Fibroblast of skin of back (primary cell): ENCODE measurements at regions not wholly inside any gene's neighbourhood (a gene's known extent, or its start where the extent isn't known, plus 50 kb on each side); places are given as distances from the start of the nearest gene placed in this dataset.
A peak's percentile ranks its signal among the peaks of the same experiment; 100 is the strongest.

Source experiments
- DNase-seq: peaks from one replicate; pipeline ENCODE4 v3.0.0-alpha.2; 2013

DNA sequence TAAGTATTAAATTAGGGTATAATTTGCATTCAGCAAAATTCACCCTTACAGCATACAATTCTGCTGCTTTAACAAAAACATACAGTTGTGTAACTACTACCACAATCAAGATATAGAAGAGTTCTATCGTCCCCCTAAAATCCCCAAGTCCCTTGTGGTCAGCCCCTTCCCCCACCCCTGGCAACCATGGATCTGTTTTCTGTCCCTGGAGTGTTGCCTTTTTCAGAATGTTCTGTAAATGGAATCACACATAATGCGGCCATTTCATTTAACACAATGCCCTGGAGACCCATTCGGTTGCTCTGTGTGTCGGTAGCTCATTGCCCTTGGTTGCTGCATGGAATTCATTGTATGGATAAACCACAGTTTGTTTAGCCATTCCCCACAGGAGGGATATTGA lies 190.2 kb downstream of the IRX5 start:
- DNase-seq: no peak

GRCh38 chr16:55123652-55124051 lies 193.0 kb downstream of the IRX5 start:
- DNase-seq: no peak

DNA sequence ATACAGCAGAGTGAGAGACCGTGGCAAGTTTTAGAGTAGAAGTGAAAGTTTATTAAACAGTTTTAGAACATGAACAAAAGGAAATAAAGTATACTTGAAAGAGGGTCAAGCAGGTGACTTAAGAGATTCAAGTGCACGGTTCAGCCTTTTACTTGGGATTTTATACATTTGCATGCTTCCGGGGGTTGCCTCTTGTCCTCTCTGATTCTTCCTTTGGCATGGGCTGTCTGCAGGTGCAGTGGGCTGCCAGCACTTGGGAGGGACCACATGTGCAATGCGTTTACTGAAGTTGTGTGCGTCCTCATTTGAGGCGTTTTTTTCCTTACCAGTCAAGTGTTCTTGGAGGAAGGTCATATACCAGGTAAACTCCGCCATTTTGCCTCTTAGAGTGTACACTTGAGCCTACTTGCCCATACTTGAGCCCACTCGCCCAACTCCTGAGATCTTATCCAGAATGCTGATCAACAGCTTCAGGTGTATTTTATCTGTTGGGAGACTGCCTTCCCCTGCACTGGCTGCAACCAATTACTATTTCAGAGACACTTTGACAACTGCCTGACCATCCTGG lies 195.2 kb downstream of the IRX5 start:
- no peak for DNase-seq

DNA sequence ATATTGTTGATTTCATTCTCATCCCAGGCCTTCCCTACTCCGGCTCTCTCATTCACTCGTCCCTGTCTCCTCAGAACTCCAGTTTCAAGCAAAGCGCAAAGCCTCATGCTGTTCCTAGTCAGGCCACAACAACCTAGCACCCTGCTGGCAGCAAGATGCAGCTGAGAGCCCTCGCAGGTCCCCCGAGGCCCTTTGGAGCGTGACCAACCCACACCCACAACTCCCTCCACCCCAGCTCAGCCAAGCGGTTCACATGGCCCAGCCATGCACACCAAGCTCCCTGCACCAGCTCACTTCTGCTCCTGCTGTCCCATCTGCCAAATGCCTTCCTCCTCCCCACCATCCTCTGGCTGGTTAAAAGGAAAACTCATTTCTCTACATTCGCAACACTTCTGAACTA lies 195.8 kb downstream of the IRX5 start:
- no peak for DNase-seq

- no peak for DNase-seq
Observed at GRCh38 chr16:55130456-55130855, 193.5 kb upstream of the IRX6 start.

- DNase-seq: no peak
Observed at GRCh38 chr16:55130911-55131310, 193.1 kb upstream of the IRX6 start.

DNA sequence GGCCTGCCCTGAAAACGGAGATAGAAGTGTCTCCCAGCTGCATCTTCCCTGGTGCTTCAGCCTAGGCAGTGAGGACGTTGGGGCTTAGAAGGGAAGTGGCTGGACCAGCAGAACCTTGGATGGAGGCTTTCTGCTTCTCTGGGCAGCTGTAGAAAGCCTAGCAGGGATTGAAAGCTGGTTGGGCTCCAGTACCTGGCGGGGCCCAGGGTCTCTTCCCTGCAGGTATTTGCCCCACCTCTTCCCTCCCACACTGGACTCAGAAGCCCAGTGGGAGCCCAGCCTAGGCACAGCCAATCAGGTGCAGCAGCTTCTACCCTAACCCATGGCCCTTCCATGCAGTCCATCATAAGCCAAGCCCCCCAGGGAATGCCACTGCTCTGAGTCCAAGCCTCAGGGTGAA lies 190.3 kb upstream of the IRX6 start:
- no peak for DNase-seq

DNA sequence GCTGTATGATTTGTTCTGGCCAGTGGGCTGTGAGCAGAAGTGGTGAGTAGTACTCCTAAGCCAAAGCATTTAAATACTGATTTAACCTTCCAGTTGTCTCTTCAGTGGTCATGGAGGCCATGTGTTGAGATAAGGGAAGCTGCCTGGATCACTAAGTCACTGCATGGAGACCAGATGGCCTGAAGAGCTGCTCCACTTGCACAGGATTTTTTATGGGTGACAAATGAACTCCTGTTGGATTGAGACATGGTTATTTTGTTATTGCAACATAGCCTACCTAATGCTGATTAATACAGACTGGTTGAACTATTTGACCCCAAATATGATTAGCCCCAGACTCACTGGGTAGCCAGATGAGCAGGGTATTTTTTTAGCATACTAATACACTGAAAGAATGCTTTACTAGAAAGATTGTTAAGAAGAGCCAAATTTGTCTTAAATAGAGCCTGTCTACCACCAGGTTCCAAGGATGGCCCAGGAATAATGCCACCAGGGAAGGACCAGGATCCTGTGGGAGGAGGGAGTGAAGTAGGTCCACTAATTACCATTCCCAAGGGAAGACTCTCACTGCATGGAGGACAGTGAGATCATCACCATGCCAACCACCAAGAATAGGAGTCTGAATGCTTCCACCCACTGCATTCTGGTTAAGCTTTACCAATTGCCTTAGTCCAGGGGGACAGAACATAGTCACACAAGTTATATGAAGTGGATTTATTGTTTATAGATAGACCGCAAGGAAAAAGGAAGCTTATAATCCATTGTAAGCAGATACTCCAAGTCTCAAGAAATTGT lies 187.4 kb upstream of the IRX6 start:
- DNase-seq: peak; percentile 65

- DNase-seq: no peak
Observed at GRCh38 chr16:55138298-55138697, 185.7 kb upstream of the IRX6 start.

GRCh38 chr16:55142405-55142804 lies 181.6 kb upstream of the IRX6 start:
- no peak for DNase-seq

DNA sequence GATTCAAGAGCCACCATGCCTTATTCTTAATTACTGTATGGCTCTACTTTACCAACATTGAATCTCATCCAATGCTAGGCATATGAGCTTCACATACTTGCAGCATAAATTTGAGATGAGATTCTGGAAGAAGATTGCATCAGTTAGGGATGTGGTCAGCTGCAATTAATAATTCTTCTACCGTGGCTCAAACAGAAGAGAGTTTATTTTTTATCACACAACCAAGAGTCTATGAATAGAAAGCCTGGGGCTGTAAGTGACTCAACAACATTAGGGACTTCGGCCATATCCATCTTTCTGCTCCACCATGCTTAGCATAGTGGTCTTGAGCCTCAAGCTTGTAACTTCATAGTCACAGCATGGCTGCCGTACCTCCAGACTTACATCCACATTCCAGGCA lies 179.4 kb upstream of the IRX6 start:
- no peak for DNase-seq

DNA sequence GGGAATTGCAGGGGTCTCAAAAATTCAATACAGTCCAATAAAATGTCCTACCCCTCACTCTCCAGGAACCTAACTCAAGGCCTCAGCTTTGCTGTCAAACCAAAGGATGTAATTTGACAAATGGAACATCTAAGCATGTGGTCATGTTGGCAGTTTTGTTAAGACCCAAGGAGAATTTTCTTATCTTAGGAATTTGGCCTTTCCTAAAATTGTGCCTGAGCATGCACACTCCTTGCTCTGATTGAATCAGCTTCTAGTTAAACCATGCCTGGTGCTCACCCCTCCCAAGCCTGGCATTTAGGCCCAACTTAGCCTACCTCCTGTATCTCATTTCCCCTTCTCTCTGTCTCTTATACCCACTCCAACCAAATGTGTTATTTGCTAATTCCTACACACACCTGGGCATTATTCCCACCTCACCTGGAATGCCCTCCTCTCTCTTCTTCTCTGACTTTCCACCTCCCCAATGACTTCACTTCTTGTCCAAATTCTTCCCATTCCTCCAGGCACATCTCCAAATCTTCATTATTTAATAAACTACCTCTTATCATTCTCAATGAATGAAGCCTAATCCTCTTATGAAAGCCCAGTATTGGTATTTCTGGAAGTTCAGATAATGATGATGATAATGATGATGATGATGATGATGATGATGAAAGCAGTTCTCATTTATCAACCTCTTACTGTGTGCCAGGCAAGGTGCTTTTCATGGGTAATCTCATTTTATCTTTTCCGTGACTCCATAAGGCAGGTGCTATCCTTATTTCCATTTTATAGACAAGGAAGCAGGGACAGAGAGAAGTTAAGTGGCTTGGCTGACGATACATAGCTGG lies 178.0 kb upstream of the IRX6 start:
- DNase-seq: no peak

GRCh38 chr16:55146966-55147365 lies 177.0 kb upstream of the IRX6 start:
- DNase-seq: no peak

DNA sequence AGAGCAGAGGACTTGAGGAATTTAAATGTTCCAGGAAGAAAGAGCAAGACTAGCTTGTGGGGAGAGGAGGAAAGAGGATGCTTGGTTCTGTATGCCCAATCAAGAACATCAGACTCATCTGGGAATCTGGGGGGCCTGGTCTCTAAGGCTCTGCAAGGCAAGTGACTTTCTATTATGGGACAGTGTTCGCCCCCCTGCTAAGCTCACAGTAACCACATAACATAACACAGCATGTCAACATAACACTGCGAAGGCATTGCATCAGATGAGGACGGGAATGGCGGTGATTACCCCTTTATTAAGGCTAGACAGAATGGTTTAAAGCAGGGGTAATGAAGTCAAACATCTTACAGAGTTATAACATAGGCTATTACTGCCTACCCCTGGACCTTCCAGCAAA lies 176.6 kb upstream of the IRX6 start:
- peak; percentile 36 for DNase-seq

DNA sequence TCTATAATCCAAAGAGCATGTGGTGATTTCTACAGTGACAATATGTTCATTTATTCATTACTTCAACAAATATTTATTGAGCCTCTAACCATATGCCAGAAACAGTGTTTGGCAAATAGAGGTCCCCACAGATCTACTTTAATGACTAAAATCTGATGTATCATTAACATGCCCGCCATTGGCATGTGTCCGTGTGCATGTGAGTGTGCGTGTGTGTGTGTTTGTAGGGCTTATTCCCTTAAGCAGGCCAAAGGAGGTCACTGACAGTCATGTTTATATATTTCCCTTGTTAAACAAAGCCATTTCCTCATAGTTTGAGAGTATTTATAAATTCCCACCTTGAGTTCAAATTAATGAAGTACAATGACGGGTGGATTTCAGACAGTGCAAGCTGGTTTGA lies 174.4 kb upstream of the IRX6 start:
- no peak for DNase-seq

- peak; percentile 3 for DNase-seq
Observed at GRCh38 chr16:55151561-55152305, 172.3 kb upstream of the IRX6 start.

GRCh38 chr16:55152875-55153390 lies 171.1 kb upstream of the IRX6 start:
- DNase-seq: no peak

- no peak for DNase-seq
Observed at GRCh38 chr16:55154262-55154661, 169.7 kb upstream of the IRX6 start.

DNA sequence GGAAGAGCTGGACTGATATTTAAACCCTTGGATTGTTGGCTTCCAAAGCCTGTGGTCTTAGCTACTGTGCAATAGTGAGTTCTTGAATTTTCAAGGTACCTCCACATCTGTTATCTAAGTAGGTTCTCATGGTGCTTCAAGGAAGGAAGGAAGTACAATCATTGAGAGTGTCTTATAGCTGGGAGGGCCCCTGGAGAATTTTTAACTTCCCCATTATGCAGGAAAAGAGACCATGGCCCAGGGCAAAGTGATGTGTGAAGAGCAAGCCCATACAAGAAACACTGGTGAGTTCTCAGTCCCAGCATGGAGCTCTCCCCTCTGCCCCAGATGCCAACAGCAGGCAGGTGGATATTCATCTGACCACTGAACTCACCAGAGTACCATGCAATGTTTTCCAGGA lies 169.0 kb upstream of the IRX6 start:
- DNase-seq: no peak

DNA sequence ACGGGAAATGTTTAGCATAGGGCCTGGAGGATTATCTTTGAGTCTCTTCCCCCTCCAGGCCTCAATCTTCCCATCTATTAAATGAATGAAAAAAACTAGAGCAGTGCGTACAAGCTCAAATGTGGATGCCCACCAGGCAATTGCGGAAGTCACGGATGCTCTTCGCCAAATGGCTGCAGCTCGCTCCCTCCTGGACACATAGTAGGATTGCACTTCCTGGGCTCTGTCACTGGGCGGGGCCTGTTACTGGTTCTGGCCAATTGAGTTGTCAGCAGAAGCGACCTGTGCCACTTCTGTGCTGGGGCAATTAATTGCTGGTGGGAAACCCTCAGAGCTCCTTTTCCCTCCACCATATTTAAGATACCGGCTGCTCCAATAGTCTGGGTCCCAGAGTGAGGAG lies 168.2 kb upstream of the IRX6 start:
- no peak for DNase-seq

DNA sequence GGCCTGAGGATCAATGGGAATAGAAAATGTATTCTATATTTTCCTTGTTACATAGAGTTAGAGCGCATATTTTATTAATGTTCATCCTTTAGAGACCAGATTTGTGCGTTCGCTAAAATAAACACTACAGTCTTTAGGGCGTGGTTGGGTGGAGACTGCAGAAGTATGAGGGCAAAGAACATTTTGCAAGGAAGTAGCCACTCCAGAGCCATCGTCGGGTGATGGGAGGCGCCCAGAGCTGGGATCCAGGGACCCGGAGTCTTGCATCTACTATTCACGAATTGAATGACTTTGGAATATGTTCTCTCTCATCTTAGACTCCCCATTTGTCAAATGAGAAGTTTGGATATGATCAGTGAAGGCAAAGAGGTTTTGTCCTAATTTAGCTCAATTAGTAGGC lies 154.2 kb upstream of the IRX6 start:
- no peak for DNase-seq

GRCh38 chr16:55171241-55171640 lies 152.8 kb upstream of the IRX6 start:
- DNase-seq: no peak

DNA sequence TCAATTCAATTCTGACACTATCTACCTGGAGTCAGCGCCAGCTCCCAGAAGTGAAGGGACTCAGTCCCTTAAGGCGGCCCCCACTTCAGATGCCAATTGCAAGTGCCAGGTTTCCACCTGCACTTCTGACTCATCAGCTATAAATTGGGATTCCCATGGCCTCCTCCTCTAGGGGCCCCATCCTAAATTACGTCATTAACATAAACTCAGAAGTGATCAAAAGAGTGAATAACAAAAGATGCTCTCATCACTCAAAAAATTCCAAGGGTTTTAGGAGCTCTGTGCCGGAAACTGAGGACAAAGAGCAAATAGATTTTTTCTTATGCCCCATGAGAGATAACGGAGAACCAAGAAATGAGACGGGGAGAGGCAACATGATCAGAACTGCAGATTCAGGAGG lies 148.6 kb upstream of the IRX6 start:
- DNase-seq: no peak
